GM19238 (cell line): ENCODE measurements at regions not wholly inside any gene's neighbourhood (a gene's known extent, or its start where the extent isn't known, plus 50 kb on each side); places are given as distances from the start of the nearest gene placed in this dataset.

Experiments
- DNase-seq: peaks from one replicate; pipeline ENCODE4 v3.0.0; 2011; ENCODE audit warnings: low spot score; ENCODE audit not compliant: insufficient read length

- no peak for DNase-seq
These were observed 381.7 kb upstream of the CCDC196 start for GRCh38 chr14:66104486-66104885.

GRCh38 chr14:66105815-66106214, 380.4 kb upstream of the CCDC196 start:
- no peak for DNase-seq

GRCh38 chr14:66109426-66109825, 376.7 kb upstream of the CCDC196 start:
- DNase-seq: no peak

- DNase-seq: no peak
These were observed 374.3 kb upstream of the CCDC196 start for GRCh38 chr14:66111891-66112290.

GRCh38 chr14:66114071-66114470, 372.1 kb upstream of the CCDC196 start:
- DNase-seq: no peak

GRCh38 chr14:66115740-66116502, 370.2 kb upstream of the CCDC196 start:
- DNase-seq: no peak

GRCh38 chr14:66116732-66117131, 369.4 kb upstream of the CCDC196 start:
- DNase-seq: no peak

- no peak for DNase-seq
These were observed 368.6 kb upstream of the CCDC196 start for GRCh38 chr14:66117600-66117999.

- no peak for DNase-seq
These were observed 366.5 kb upstream of the CCDC196 start for GRCh38 chr14:66119606-66120231.

- DNase-seq: no peak
These were observed 365.8 kb upstream of the CCDC196 start for GRCh38 chr14:66120402-66120801.

- no peak for DNase-seq
These were observed 364.3 kb upstream of the CCDC196 start for GRCh38 chr14:66121859-66122258.

GRCh38 chr14:66129224-66129623, 356.9 kb upstream of the CCDC196 start:
- DNase-seq: no peak

- no peak for DNase-seq
These were observed 355.1 kb upstream of the CCDC196 start for GRCh38 chr14:66131111-66131510.

- no peak for DNase-seq
These were observed 352.5 kb upstream of the CCDC196 start for GRCh38 chr14:66133666-66134065.

- no peak for DNase-seq
These were observed 350.3 kb upstream of the CCDC196 start for GRCh38 chr14:66135831-66136230.

- DNase-seq: no peak
These were observed 349.1 kb upstream of the CCDC196 start for GRCh38 chr14:66137081-66137480.

GRCh38 chr14:66139432-66139831, 346.7 kb upstream of the CCDC196 start:
- DNase-seq: no peak

GRCh38 chr14:66140213-66140918, 345.8 kb upstream of the CCDC196 start:
- DNase-seq: peak; percentile 40

- DNase-seq: no peak
These were observed 345.2 kb upstream of the CCDC196 start for GRCh38 chr14:66140963-66141362.

- DNase-seq: no peak
These were observed 344.4 kb upstream of the CCDC196 start for GRCh38 chr14:66141733-66142132.

GRCh38 chr14:66143387-66144112, 342.6 kb upstream of the CCDC196 start:
- DNase-seq: no peak

GRCh38 chr14:66152302-66152701, 333.9 kb upstream of the CCDC196 start:
- no peak for DNase-seq
